Stimulated activated CD8-positive, alpha-beta memory T cell treated with anti-CD3 and anti-CD28 coated beads, Interleukin-2, amount 100 ng/mL, for 1 hour (primary cell): ENCODE measurements at regions not wholly inside any gene's neighbourhood (a gene's known extent, or its start where the extent isn't known, plus 50 kb on each side); places are given as distances from the start of the nearest gene placed in this dataset.

ENCODE experiments used
- DNase-seq, 2 donors: peaks; one replicate each; pipeline ENCODE4 v3.0.0-alpha.2; 2020; ENCODE audit warnings: low read depth in 2 of 2

DNA sequence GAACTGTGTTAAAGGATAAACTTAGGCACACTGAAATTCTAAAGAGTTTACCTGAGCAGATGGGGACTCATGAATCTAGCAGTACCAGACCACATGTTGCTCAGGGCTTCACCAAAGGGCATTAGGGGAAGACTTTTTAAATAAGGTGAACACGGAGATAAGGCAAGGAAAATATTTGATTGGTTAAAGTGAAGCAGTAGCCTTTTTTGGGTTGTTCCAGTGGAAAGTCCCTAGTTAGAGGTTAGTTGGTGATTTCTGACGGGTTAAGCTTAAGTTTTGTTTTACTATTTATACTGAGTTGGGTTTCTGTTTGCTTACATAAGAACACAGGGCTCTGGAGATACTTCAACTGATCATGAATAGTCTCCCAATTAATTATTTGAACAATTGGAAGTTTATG, 722.5 kb downstream of the SOCS6 start:
- no peak for DNase-seq

DNA sequence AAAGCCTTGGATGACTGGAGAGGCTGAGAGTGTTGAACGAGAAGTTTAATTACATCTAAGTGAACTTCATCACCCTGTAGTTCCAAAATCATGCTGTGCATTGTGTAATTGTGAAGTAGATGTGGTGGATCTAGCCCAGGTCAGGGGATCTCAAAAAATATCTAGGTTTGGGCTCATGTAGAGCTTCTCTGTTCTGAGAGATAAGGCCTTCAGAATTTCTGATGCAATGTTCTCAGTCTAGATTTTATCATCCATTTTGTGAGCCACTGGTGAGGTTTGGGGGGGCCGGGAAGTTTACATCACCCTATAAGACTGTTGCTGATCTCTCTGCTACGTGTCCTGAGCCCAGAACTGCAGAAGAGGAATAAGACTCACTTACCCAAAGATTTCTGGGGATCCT, 719.4 kb downstream of the SOCS6 start:
- DNase-seq, result no peak

GRCh38 chr18:71001597-71001996, 712.8 kb downstream of the SOCS6 start:
- DNase-seq, result no peak

GRCh38 chr18:70998490-70998889, 709.6 kb downstream of the SOCS6 start:
- DNase-seq, result no peak

DNA sequence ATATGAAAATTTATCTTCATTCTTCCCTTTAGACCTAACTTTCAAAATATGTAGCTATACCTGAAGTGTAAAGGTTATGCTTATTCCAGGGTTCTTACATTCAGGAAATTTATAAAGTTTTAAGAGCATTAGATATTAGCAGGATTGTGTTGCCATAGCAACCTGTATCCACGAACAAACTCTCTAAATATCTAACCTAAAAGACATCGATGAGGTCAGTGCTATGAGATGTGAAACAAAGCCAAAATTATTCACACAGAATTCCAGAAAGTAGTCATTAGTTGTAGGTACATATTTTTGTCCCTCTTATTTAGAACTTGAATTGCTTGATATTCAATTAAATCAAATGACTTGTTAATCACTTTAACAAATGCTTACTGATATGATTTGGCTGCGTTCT, 705.3 kb downstream of the SOCS6 start:
- no peak for DNase-seq

DNA sequence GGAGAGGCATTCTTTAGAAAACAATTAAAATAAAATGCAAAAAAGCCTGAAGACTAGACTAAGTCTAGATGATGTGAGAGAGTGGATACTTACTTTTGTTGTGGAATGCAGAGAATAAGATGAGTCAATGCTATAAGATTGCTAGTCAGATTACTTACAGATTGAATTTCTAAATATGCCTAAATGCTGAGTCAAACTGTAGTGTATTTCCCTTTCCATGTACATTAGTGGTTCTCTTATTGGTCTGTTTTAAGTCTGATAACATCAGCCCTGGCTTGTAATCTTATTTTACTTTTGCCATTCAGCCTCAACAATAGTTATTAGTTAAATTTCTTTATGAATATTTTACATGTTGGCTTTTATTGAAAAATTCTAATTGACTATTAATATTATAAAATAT, 702.7 kb downstream of the SOCS6 start:
- DNase-seq, result no peak

GRCh38 chr18:70985948-70986347, 697.1 kb downstream of the SOCS6 start:
- DNase-seq, result no peak

DNA sequence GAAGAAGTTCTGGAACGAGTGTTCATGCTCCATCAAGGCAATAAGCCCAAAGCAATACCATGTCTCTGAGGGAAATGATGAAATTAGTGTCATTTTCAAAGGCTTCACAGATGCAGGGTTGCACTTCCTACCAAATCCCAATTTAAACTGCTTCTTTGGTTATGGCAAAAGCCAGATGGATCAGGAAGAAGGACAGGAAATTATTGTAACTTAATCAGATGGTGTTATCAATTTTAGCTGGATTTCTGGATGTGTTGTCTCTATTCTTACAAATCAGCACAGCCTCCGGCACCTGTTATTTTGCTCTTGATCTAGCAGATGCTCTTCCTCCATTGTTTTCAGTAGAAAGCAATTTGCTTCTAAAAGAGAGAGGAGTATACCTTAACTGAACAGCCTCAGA, 693.4 kb downstream of the SOCS6 start:
- DNase-seq, result no peak

DNA sequence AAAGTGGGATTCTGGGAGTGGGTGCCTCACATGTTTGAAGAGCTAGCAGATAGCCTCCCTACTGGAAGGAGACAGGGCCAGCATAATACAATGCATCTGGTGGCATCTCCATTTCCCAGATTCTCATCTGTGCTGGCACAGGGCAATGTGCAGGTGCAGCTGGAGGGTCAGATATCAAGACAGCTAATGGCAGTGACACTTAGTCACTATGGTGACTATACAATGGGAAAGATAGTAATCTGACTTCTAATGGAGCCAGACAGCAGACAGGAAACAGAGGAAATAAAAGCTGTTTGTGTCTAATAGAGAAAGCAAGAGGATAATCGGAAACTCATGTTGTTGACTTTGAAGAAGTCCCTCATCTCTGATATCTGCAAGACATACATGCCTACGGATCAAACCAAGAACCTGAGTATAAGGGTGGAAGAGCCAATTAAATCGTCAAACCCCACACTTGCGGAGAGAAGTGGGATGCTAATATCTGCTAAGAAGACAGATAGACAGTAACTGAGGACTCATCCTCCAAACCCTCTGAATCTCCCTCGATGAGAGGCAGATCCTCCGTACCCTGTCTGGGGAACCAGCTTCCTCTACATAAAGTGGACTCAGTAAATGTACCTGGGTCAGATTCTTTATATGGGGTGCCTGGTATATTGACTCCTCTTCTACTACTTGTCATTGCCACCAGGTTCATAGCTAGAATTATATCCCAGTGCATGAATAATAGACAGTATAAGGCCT, 692.7 kb downstream of the SOCS6 start:
- no peak for DNase-seq

DNA sequence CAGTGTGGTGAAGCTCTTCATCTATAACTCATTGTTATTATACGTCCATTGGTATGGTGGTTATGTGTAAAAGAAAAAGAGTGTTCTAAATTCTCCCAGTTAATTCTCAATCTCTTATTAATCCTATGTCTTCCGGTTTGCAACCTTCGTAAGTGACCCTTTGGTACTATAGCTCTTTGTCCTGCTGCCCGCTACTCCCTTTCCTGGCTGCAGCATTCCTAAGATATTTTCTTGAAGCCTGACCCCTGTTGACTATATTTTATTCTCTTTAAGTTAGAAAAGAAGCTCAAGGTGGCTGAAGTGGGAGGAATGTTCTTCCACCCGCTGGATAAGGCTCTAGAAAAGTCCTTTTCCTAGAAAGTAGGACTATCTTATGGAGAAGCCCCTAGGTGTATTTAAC, 684.8 kb downstream of the SOCS6 start:
- DNase-seq, result no peak

GRCh38 chr18:70966419-70966818, 677.6 kb downstream of the SOCS6 start:
- no peak for DNase-seq

GRCh38 chr18:70961939-70962338, 673.1 kb downstream of the SOCS6 start:
- no peak for DNase-seq

DNA sequence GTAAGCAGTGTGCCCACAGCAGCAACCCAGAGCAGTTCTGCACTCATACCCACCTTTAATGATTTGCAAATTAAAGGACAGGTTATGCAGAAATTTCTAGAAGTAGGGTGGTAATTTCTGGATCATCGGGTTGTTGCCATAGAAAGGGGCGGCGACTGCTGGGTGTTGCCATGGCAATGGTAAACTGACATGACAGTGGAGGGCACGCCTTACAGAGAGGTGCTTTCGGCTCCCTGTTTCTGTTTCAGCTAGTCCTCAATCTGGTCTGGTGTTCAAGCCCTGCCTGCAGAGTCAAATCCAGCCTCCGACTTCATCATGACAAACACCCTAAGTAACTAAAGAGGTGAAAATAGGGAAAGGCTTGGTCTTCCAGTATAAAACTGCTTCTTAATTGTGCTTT, 667.7 kb downstream of the SOCS6 start:
- DNase-seq, result no peak

DNA sequence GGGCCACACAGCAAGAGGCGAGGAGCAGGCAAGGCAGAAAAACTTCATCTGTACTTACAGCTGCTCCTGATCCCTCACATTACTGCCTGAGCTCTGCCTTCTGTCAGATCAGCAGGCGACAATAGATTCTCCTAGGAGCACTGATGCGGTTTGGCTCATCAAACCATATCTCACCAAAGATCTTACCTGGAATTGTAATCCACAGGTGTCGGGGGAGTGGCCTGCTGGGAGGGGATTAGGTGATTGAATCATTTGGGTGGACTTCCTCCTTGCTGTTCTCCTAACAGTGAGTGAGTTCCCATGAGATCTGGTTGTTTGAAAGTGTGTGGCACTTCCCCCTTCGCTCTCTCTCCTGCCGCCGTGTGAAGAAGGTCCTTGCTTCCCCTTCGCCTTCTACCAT, 647.3 kb downstream of the SOCS6 start:
- DNase-seq, result no peak

DNA sequence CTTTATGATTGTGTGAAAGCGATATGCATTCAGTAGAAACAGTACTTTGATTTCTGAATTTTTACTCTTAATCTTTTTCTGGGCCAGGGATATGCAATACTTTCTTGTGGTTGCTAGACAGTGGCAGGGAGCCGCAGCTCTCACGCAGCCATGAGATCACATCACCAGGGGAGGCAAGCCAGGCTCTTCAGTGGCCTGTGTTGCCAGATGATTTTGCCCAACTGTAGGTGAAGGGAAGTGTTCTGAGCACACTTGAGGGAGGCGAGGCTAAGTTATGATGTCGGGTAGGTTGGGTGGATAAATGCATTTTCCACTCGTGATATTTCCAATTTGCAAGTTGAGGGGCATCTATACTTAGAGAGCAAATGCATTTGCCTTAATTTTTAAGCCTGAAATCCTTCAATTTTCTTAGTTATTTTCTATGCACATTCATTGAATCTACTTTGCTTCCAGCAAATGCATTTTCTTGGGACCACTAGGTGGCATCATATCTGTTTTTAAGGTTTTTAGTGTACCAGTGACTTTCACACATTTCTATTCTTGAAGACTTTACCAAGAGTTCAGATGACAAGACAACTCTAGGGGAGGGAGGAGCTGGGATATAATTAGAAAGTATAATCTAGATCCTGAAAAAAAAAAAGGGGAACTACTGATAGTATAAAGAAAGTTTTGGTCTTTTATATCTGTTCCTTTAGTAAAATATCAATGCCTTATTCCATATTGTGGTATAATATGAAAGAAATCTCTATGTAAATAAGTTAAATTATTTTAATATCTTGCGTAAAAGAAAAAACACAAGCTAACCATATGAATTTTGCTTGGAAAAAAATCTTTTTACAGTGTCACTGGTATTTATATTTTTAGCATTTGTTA, 643.3 kb downstream of the SOCS6 start:
- DNase-seq, result no peak

DNA sequence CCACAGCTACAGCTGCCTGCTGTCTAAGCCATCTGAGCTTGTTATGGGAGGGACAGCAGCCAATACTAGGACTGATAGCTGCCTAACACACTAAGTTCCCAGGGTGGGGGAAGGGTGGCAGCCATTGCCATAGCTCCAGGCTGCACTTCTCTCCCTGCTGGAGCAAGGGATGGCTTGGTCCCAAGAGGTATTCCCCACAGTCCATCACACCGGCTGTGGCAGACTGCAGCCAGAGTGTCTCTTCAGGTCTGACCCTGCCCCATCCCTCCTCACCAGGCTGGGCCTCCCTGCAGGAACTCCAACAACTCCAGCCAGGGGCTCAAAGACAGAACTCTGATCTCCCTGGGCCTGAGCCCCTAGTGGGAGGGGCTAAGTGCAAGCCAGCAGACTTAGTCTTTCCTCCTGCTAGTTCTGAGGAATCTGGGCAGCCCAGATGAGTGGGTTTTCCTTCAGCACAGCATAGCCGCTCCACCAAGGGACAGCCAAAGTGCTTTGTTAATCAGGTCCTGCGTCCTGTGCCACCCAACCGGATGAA, 632.1 kb downstream of the SOCS6 start:
- DNase-seq, result no peak

GRCh38 chr18:70907673-70908072, 618.8 kb downstream of the SOCS6 start:
- DNase-seq, result no peak

- no peak for DNase-seq
Observed at GRCh38 chr18:70892381-70892780, 603.5 kb downstream of the SOCS6 start.

- DNase-seq, result no peak
Observed at GRCh38 chr18:70870292-70870691, 581.4 kb downstream of the SOCS6 start.

GRCh38 chr18:70848329-70848728, 559.5 kb downstream of the SOCS6 start:
- DNase-seq, result no peak

DNA sequence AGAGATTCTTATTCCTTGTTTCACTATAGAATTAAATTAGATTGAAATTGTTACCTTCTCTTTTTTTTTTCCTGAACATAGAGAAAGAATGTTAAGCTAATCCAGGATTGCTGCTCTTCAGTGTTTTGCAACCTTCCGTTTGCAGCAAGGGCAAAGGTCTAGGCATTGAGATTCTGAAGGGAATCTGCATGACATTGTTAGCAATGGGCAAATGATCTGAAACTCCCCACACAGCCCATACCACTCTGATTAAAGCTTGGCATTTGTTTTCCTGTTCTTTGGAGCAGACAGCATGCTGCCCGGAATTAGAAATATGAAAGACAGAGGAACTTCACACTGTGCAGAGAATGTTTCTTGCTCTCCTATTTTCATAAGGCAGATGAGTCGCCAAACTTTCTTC, 551.8 kb downstream of the SOCS6 start:
- no peak for DNase-seq

- no peak for DNase-seq
Observed at GRCh38 chr18:70827632-70828031, 538.8 kb downstream of the SOCS6 start.

- DNase-seq, result no peak
Observed at GRCh38 chr18:70826571-70826970, 537.7 kb downstream of the SOCS6 start.
